ENCODE measurements at regions not wholly inside any gene's neighbourhood (a gene's known extent, or its start where the extent isn't known, plus 50 kb on each side); places are given as distances from the start of the nearest gene placed in this dataset.

GRCh38 chr9:82202808-82203207 is 214.2 kb downstream of the SPATA31D1 start:
- TF ChIP-seq EP300 (IDR thresholded peaks at IDR 0.05; ENCODE audit: borderline replicate concordance) = no peak
- TF ChIP-seq MAX (IDR thresholded peaks at IDR 0.05) = no peak
- no peak for TF ChIP-seq ZBTB7A (IDR thresholded peaks at IDR 0.05; ENCODE audit: low read depth)
- TF ChIP-seq FOXM1 (IDR thresholded peaks at IDR 0.05; ENCODE audit: borderline replicate concordance, low read depth) = no peak

Measured in Ishikawa (cell line).